HG03135 (cell line): ENCODE measurements at regions not wholly inside any gene's neighbourhood (a gene's known extent, or its start where the extent isn't known, plus 50 kb on each side); places are given as distances from the start of the nearest gene placed in this dataset.
"Not testable (repeated sequence)": the region's sequence is repeated elsewhere in the genome, so short reads cannot be mapped to it uniquely, and the experiment has no call there.

Experiments
- ATAC-seq: cut with Tn5 transposase; IDR thresholded peaks from one replicate; pipeline ENCODE4 v1.9.1; 2021; ENCODE audit warnings: mild to moderate bottlenecking, moderate library complexity; ENCODE audit not compliant: unreplicated experiment

GRCh38 chr18:27510036-27510633, 325.0 kb upstream of the CHST9 start:
- not testable (repeated sequence) for ATAC-seq

DNA sequence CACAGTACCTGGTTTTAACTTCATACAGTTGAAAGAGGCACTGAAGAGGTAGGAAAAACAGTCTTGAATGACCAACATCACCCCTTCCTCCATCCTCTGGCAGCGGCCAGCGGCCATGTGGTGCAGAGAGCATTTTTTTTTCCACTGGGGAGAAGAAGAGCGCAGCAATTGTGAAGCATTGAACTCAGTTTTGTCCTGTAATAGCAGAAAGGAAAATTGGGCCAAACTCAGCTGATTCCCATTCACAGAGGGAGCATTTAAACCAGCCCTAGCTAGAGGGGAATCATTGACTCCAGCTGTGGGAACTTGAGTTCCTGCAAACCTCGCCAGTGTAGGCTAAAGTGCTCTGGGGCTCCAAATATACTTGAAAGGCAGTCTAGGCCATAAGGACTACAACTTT, 316.6 kb upstream of the CHST9 start:
- no peak for ATAC-seq

DNA sequence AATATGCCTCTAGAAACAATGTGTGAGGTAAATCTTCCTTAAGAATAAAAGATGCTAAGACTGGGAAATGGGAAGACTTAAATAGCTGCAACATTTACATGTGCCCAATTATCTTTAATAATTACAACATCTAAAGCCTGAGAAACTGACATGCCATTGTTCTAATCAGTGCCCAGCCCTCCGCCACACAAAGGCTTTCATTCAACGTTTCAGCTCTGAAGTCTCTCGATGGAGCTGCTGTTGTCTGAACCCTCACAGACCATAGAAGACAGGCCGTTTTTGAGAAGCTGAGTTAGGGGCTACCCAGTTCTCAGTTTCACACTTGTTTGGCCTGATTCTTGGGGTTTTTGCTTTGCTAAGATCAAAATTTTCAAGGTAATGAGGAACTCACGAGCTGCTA, 315.4 kb upstream of the CHST9 start:
- ATAC-seq = no peak

GRCh38 chr18:27497246-27497645, 312.1 kb upstream of the CHST9 start:
- ATAC-seq = no peak

- ATAC-seq = no peak
These were observed 308.1 kb upstream of the CHST9 start for GRCh38 chr18:27493182-27493581.

- ATAC-seq = no peak
These were observed 306.7 kb upstream of the CHST9 start for GRCh38 chr18:27491772-27492171.

DNA sequence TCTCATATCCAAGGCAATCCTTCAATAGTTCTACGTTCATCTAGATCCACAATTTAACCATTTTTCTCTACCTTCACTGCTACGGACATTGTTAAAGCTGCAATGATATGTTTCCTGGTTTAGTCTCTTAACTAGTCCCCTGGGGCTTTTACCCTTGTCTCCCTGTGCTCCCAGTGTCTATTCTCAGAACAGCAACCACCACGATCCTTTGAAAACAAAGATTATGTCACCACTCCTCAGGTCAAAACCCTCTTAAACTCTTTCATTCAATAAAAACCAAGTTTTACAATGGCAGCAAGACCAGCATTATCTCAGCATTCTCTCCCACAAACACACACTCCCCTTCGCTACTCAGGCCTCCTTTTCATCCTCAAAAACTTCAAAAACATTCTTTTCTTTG, 298.2 kb upstream of the CHST9 start:
- no peak for ATAC-seq

DNA sequence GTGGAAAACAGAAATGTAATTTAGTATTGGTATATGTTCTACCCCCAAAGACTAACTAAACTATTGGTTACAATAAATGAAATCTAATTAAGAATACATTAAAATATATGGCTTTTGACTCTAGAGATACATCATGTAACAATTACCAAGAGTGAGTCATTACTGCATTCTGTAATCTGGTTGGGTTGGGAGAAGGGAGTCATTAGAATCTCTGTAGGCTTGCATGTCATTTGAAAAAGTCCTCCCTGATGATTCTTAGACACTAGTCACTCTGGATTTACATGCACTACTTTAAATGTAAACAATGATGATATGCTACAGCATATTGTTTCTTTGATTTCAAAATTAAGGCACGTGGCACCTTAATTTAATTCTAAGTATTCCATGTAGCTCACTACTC, 293.4 kb upstream of the CHST9 start:
- no peak for ATAC-seq

DNA sequence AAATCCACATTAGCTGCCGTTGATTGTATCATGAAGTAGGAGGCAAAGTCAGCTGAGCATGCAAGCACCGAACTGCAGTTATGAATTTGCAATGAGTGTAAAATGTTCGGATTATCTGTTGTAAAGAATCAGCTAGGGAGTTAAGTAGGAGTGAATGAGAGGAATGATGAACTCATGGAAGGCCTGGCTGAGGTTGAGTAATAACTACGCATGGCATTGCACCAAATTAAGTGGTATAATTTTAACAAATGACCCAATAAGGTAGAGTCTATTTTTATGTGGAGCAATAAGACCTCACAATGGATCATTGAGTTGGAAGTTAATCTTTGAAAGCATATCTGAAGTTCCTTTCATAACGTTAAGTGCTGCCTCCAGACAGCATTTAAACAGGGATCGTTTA, 288.2 kb upstream of the CHST9 start:
- ATAC-seq = no peak

- no peak for ATAC-seq
These were observed 282.0 kb upstream of the CHST9 start for GRCh38 chr18:27467073-27467472.

GRCh38 chr18:27461957-27462356, 276.8 kb upstream of the CHST9 start:
- no peak for ATAC-seq

DNA sequence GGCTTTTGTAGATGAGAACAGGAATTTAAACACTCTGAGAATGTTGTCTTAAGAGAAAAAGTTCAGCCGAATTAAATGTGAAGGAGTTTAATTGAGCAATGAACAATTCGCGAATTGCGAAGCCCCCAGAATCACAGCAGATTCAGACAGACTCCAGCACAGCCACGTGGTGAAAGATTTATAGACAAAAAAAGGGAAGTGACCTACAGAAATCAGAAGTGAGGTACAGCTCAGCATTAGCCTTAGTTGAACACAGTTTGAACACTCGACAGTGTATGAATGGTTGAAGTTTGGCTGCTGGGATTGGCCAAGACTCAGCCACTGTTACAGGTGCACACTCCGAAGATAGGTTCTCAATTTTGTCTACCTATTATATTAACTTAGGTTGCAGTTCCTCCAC, 264.0 kb upstream of the CHST9 start:
- ATAC-seq = no peak

GRCh38 chr18:27447930-27448329, 262.8 kb upstream of the CHST9 start:
- ATAC-seq = no peak

DNA sequence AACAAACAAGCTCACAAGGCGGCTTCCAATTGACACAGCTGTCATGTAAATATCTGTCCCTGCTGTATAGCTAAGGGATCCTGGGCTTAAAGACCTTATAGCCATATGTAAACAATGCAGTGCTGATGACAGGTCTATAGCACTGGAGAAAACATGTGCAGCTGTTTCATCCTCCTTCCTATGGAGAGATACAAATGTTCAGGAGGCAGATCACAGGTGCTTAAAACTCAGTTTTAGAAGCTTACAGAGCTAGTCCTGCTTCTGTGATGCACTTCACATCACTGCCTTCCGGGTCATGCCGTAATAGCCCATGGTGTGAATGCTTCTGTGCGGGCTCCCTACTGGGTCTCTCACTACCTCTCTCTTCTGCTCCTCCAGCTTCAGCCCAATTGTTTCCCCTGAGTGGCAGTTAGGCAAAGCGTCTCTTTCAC, 262.4 kb upstream of the CHST9 start:
- ATAC-seq = no peak

- no peak for ATAC-seq
These were observed 245.5 kb upstream of the CHST9 start for GRCh38 chr18:27430595-27430994.

DNA sequence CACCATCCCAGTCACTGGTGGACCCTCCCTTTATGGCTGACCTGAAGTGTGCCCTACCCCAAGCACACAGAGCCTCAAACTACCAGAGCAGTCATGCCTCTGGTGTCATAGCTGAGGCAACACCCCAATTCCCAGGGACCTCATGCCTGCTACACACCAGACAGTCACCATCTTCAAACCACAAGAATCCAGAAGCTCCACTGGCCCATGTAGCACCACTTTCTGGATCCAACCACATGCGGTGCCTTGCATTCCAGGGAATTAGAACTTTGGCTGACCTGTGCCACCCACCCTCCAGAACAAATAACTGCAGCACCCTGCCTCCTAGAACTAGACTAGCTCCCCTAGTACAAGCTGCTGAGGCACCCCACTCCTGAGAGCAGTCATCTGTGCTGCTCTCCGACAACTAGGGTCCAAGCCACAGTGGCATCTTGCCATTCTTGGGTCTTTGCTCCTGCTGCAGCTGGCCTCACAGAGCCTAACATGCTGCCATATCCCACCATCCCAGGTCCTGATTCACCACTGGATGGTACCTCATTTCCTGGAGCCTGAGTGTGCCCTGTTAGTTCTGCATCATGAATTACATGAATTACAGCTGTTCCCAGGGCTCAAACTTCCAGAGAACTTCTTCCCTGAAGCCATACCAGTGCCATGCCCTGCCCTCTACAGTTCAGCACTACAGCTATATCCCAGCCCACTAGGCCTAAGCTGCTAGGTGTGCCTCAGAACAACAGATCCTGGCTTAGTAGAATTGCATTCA, 243.8 kb upstream of the CHST9 start:
- ATAC-seq = no peak

- no peak for ATAC-seq
These were observed 243.0 kb upstream of the CHST9 start for GRCh38 chr18:27428120-27428519.

GRCh38 chr18:27423581-27423980, 238.5 kb upstream of the CHST9 start:
- ATAC-seq = no peak

DNA sequence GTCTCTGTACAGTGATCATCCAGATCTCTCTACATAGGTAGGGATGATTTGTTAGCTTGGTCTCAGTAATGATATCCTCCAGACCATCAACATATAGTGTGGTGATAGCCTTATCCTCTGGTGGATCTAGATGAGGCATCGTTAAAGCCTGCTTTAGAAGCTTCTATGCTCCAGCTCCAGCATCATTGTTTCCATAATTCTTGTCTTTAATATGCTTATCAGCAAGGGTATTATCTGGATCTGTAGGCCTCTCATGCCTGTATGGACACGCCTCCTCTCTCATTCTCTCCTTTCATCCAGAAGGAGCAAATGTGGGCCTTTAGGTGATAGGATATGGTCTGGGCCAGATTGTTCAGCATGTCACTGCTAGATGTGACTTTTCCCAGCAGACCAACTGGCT, 234.5 kb upstream of the CHST9 start:
- ATAC-seq = no peak

- ATAC-seq = no peak
These were observed 230.4 kb upstream of the CHST9 start for GRCh38 chr18:27415495-27415894.

DNA sequence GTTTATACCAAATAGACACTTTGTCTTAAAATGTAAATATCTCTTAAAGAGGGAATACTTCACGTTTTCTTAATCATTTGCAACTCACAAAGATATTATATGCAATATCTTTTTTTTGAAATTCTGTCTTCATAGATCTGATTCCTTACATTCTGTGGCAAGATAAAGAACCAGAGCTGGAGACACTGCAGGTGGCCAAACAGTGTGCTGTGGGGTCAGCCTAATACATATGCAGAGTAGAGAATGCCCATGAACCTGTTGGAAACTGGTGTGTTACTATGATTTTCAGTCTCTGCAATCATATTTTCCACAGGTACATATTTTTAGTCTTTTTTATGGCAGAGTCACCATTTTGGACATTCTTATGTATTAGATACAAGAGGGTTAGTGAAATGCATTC, 229.6 kb upstream of the CHST9 start:
- ATAC-seq = no peak

- ATAC-seq = no peak
These were observed 228.6 kb upstream of the CHST9 start for GRCh38 chr18:27413495-27414401.
